H1 (cell line): ENCODE measurements at regions not wholly inside any gene's neighbourhood (a gene's known extent, or its start where the extent isn't known, plus 50 kb on each side); places are given as distances from the start of the nearest gene placed in this dataset.

ENCODE experiments used
- BACH1 ChIP-seq: IDR thresholded peaks from 2 replicates; pipeline ENCODE4 v1.6.1; 2012; ENCODE audit warnings: low read length, improper control_type of control experiment
- JUN ChIP-seq: IDR thresholded peaks from 2 replicates; pipeline ENCODE4 v1.6.1; 2011; ENCODE audit warnings: low read depth, mild to moderate bottlenecking, improper control_type of control experiment, low read length

- TF ChIP-seq JUN (no peak), BACH1 (no peak)
These were observed 109.9 kb upstream of the IL12B start (continued) for GRCh38 chr5:159440235-159440634.
